ENCODE measurements at regions not wholly inside any gene's neighbourhood (a gene's known extent, or its start where the extent isn't known, plus 50 kb on each side); places are given as distances from the start of the nearest gene placed in this dataset.

DNA sequence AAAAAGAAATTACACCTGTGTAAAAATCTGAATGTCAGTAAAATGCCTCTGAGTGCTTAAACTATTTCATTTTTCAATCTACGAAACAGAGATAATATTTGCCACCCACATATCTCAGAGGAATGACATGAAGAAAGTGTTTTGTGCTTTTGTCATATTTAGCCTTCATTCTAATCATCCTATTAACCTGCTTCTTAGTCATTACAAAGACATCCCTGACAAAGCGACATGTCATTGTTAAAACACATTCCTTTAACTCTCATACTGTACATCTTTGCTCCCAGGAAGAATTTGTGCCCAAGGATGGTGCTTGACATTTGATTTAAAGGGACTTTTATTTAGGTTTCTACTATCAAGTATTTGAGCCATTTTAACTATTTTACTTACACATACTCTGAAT lies 275.9 kb downstream of the DMRTA1 start:
- TF ChIP-seq, protein P1, sequence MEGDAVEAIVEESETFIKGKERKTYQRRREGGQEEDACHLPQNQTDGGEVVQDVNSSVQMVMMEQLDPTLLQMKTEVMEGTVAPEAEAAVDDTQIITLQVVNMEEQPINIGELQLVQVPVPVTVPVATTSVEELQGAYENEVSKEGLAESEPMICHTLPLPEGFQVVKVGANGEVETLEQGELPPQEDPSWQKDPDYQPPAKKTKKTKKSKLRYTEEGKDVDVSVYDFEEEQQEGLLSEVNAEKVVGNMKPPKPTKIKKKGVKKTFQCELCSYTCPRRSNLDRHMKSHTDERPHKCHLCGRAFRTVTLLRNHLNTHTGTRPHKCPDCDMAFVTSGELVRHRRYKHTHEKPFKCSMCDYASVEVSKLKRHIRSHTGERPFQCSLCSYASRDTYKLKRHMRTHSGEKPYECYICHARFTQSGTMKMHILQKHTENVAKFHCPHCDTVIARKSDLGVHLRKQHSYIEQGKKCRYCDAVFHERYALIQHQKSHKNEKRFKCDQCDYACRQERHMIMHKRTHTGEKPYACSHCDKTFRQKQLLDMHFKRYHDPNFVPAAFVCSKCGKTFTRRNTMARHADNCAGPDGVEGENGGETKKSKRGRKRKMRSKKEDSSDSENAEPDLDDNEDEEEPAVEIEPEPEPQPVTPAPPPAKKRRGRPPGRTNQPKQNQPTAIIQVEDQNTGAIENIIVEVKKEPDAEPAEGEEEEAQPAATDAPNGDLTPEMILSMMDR (IDR thresholded peaks at IDR 0.05; ENCODE audit: low read depth, low read length, poor library complexity, severe bottlenecking), result no peak
- no peak for TF ChIP-seq EZH2phosphoT487 (IDR thresholded peaks at IDR 0.05; ENCODE audit: borderline replicate concordance, low read length)

All from DOHH2 (cell line).